ENCODE measurements at regions not wholly inside any gene's neighbourhood (a gene's known extent, or its start where the extent isn't known, plus 50 kb on each side); places are given as distances from the start of the nearest gene placed in this dataset.

DNA sequence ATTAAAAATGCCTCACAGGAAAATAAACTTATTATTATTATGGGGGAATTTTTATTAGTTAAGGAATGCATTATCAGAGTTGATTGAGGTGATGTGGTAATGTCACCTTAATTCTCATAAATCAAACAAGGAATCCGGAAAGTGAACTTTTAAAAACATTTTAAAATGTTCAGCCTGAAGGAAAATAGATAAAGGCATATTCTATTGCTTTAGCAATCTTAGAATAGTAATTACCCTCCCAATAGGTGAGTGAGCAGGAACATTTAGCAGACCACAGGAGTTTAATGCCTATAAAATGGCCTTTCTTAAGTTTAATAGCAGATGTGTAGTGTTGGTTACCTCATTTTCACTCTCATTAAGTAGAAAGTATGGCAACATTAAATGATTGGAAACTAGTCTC lies 160.9 kb upstream of the MAD2L1 start:
- H3K4me2 ChIP-seq (ENCODE audit: low read length) = no peak overlapping the region
- TF ChIP-seq MXI1 (conservative IDR thresholded peaks at IDR 0.05; ENCODE audit: poor library complexity, severe bottlenecking) = no peak
- no peak for TF ChIP-seq REST (IDR thresholded peaks at IDR 0.05; ENCODE audit: borderline replicate concordance)
- TF ChIP-seq RAD21 (conservative IDR thresholded peaks at IDR 0.05) = no peak
- TF ChIP-seq EZH2 (IDR thresholded peaks at IDR 0.05; ENCODE audit: borderline replicate concordance, insufficient read depth, low read length, poor library complexity, severe bottlenecking) = no peak
- TF ChIP-seq TAF1 (IDR thresholded peaks at IDR 0.05; ENCODE audit: low read depth) = no peak
- TF ChIP-seq POLR2AphosphoS5 (IDR thresholded peaks at IDR 0.05) = no peak
- no peak for TF ChIP-seq CTCF (IDR thresholded peaks at IDR 0.05; ENCODE audit: poor library complexity, severe bottlenecking)
- TF ChIP-seq SMC3 (conservative IDR thresholded peaks at IDR 0.05; ENCODE audit: poor library complexity) = no peak
- TF ChIP-seq EP300 (conservative IDR thresholded peaks at IDR 0.05; ENCODE audit: poor library complexity, severe bottlenecking) = no peak
- no peaks in the 10 kb centered on the region for H3K27me3 ChIP-seq (ENCODE audit: insufficient read depth, low read depth, low read length)
- no peaks in the 10 kb centered on the region for H3K79me2 ChIP-seq (replicated peaks; ENCODE audit: insufficient read depth, low read length)
- no peaks in the 10 kb centered on the region for H3K9me3 ChIP-seq (ENCODE audit: low read length)
- H3K9me2 ChIP-seq (ENCODE audit: insufficient read depth, low read length) = no peaks in the 10 kb centered on the region
- no peaks in the 10 kb centered on the region for H3K36me3 ChIP-seq (ENCODE audit: insufficient read depth, low read length)
- H4K20me1 ChIP-seq (ENCODE audit: insufficient read depth) = no peaks in the 10 kb centered on the region
- no peaks in the 10 kb centered on the region for H3F3A ChIP-seq (ENCODE audit: insufficient read depth, low read length, poor library complexity, severe bottlenecking)
- no peak overlapping the region for H2AFZ ChIP-seq (ENCODE audit: low read depth, low read length)
- H3K4me3 ChIP-seq (ENCODE audit: low read length) = no peak overlapping the region
- no peak overlapping the region for H3K27ac ChIP-seq (ENCODE audit: low read length)
- H3K9ac ChIP-seq (ENCODE audit: low read length) = no peak overlapping the region

DNA sequence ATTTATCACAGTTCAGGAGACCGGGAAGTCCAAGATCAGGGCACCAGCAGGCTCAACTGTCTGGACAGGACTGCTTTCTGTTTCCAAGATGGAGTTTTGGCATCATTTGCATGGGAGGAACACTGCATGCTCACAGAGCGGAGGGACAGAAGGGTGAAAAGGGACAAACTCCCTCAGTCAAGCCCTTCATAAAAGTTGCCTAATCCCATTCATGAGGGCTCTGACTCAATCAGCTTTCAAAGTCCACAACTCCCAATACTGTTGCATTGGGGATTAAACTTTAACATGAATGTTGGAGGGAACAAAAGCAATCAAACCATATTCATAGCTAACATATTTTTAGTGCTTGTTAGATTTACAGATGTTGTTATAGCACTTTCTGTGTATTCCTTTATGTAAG lies 158.9 kb upstream of the MAD2L1 start:
- Histone ChIP-seq H2AFZ (ENCODE audit: low read depth, low read length) (no peak overlapping the region), H3K4me2 (ENCODE audit: low read length) (no peak overlapping the region), H3K36me3 (ENCODE audit: insufficient read depth, low read length) (no peaks in the 10 kb centered on the region), H3K9me2 (ENCODE audit: insufficient read depth, low read length) (no peaks in the 10 kb centered on the region), H3K27ac (ENCODE audit: low read length) (no peak overlapping the region), H3K27me3 (ENCODE audit: insufficient read depth, low read depth, low read length) (no peaks in the 10 kb centered on the region), H3K79me2 (replicated peaks; ENCODE audit: insufficient read depth, low read length) (no peaks in the 10 kb centered on the region), H3K9me3 (ENCODE audit: low read length) (no peaks in the 10 kb centered on the region), H4K20me1 (ENCODE audit: insufficient read depth) (no peaks in the 10 kb centered on the region), H3K9ac (ENCODE audit: low read length) (no peak overlapping the region), H3F3A (ENCODE audit: insufficient read depth, low read length, poor library complexity, severe bottlenecking) (no peaks in the 10 kb centered on the region), H3K4me3 (ENCODE audit: low read length) (no peak overlapping the region)
- TF ChIP-seq EP300 (conservative IDR thresholded peaks at IDR 0.05; ENCODE audit: poor library complexity, severe bottlenecking) (no peak), REST (IDR thresholded peaks at IDR 0.05; ENCODE audit: borderline replicate concordance) (no peak), EZH2 (IDR thresholded peaks at IDR 0.05; ENCODE audit: borderline replicate concordance, insufficient read depth, low read length, poor library complexity, severe bottlenecking) (no peak), SMC3 (conservative IDR thresholded peaks at IDR 0.05; ENCODE audit: poor library complexity) (no peak), CTCF (IDR thresholded peaks at IDR 0.05; ENCODE audit: poor library complexity, severe bottlenecking) (no peak), MXI1 (conservative IDR thresholded peaks at IDR 0.05; ENCODE audit: poor library complexity, severe bottlenecking) (no peak), POLR2AphosphoS5 (IDR thresholded peaks at IDR 0.05) (no peak), TAF1 (IDR thresholded peaks at IDR 0.05; ENCODE audit: low read depth) (no peak), RAD21 (conservative IDR thresholded peaks at IDR 0.05) (no peak)
